PFSK-1 (cell line): ENCODE measurements at regions not wholly inside any gene's neighbourhood (a gene's known extent, or its start where the extent isn't known, plus 50 kb on each side); places are given as distances from the start of the nearest gene placed in this dataset.

ENCODE experiments used
- POLR2AphosphoS5 ChIP-seq: IDR thresholded peaks from 2 replicates; pipeline ENCODE4 v1.6.1; 2012; ENCODE audit warnings: low read depth, mild to moderate bottlenecking, control low read depth, low read length, moderate library complexity
- SIN3A ChIP-seq: IDR thresholded peaks from 2 replicates; pipeline ENCODE4 v1.6.1; 2012; ENCODE audit warnings: mild to moderate bottlenecking, low read length, moderate library complexity, borderline replicate concordance; ENCODE audit not compliant: insufficient read depth
- TAF1 ChIP-seq: IDR thresholded peaks from 2 replicates; pipeline ENCODE4 v1.6.1; 2012; ENCODE audit warnings: low read length, control low read depth, borderline replicate concordance; ENCODE audit not compliant: insufficient read depth
- TF ChIP-seq, protein P1 (sequence below), 2 experiments: IDR thresholded peaks; 2 replicates each; pipeline versions ENCODE4 v1.6.1 to v1.8.0; 2011 to 2012; ENCODE audit warnings: low read depth in 2 of 2, low read length in 2 of 2, control low read depth in 1 of 2, inconsistent platforms in 1 of 2, mild to moderate bottlenecking in 1 of 2, moderate library complexity in 1 of 2; ENCODE audit not compliant: insufficient read depth in 1 of 2

- TF ChIP-seq POLR2AphosphoS5 (no peak), SIN3A (no peak), TAF1 (no peak)
- TF ChIP-seq, protein P1, sequence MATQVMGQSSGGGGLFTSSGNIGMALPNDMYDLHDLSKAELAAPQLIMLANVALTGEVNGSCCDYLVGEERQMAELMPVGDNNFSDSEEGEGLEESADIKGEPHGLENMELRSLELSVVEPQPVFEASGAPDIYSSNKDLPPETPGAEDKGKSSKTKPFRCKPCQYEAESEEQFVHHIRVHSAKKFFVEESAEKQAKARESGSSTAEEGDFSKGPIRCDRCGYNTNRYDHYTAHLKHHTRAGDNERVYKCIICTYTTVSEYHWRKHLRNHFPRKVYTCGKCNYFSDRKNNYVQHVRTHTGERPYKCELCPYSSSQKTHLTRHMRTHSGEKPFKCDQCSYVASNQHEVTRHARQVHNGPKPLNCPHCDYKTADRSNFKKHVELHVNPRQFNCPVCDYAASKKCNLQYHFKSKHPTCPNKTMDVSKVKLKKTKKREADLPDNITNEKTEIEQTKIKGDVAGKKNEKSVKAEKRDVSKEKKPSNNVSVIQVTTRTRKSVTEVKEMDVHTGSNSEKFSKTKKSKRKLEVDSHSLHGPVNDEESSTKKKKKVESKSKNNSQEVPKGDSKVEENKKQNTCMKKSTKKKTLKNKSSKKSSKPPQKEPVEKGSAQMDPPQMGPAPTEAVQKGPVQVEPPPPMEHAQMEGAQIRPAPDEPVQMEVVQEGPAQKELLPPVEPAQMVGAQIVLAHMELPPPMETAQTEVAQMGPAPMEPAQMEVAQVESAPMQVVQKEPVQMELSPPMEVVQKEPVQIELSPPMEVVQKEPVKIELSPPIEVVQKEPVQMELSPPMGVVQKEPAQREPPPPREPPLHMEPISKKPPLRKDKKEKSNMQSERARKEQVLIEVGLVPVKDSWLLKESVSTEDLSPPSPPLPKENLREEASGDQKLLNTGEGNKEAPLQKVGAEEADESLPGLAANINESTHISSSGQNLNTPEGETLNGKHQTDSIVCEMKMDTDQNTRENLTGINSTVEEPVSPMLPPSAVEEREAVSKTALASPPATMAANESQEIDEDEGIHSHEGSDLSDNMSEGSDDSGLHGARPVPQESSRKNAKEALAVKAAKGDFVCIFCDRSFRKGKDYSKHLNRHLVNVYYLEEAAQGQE (IDR thresholded peaks at IDR 0.05; ENCODE audit: insufficient read depth in 1 of 2, low read depth in 2 of 2, low read length in 2 of 2), result no peak
Observed at GRCh38 chr16:72437891-72438290, 265.9 kb upstream of the PMFBP1 start.
